Trophoblast cell (in vitro differentiated cells and primary cell): ENCODE measurements at regions not wholly inside any gene's neighbourhood (a gene's known extent, or its start where the extent isn't known, plus 50 kb on each side); places are given as distances from the start of the nearest gene placed in this dataset.

ENCODE experiments used
- DNase-seq, 2 donors: peaks; one replicate each; pipeline ENCODE4 v3.0.0-alpha.2; 2016
- H2AFZ ChIP-seq: 2 replicates; pipeline ENCODE4 v1.6.1; 2013; ENCODE audit warnings: low read length, moderate library complexity, mild to moderate bottlenecking; ENCODE audit not compliant: insufficient read depth, poor library complexity
- H2AK5ac ChIP-seq: 2 replicates; pipeline ENCODE4 v1.6.1; 2013; ENCODE audit warnings: mild to moderate bottlenecking, low read length
- H2BK120ac ChIP-seq: 2 replicates; pipeline ENCODE4 v1.6.1; 2013; ENCODE audit warnings: low read length, mild to moderate bottlenecking, moderate library complexity; ENCODE audit not compliant: insufficient read depth, poor library complexity
- H2BK12ac ChIP-seq: 2 replicates; pipeline ENCODE4 v1.6.1; 2013; ENCODE audit warnings: mild to moderate bottlenecking, low read length, moderate library complexity
- H2BK5ac ChIP-seq: 2 replicates; pipeline ENCODE4 v1.6.1; 2013; ENCODE audit warnings: low read length, low read depth, moderate library complexity, mild to moderate bottlenecking; ENCODE audit not compliant: poor library complexity
- H3K14ac ChIP-seq: 2 replicates; pipeline ENCODE4 v1.6.1; 2013; ENCODE audit warnings: mild to moderate bottlenecking, low read length
- H3K18ac ChIP-seq: 2 replicates; pipeline ENCODE4 v1.6.1; 2013; ENCODE audit warnings: mild to moderate bottlenecking, low read length
- H3K23ac ChIP-seq: 2 replicates; pipeline ENCODE4 v1.6.1; 2013; ENCODE audit warnings: low read length
- H3K27ac ChIP-seq: 2 replicates; pipeline ENCODE4 v1.5.1; 2013; ENCODE audit warnings: low read depth, mild to moderate bottlenecking, inconsistent platforms, low read length, moderate library complexity
- H3K27me3 ChIP-seq: 2 replicates; pipeline ENCODE4 v1.6.1; 2013; ENCODE audit warnings: inconsistent platforms, mild to moderate bottlenecking, low read length, moderate library complexity; ENCODE audit not compliant: insufficient read depth
- H3K36me3 ChIP-seq, 2 experiments: 1 replicate in 1 of 2; 2 replicates in 1 of 2; pipeline ENCODE4 v1.6.1; 2013; ENCODE audit warnings: low read length in 2 of 2, mild to moderate bottlenecking in 2 of 2, moderate library complexity in 1 of 2; ENCODE audit not compliant: insufficient read depth in 2 of 2, control insufficient read depth in 1 of 2
- H3K4ac ChIP-seq: 2 replicates; pipeline ENCODE4 v1.6.1; 2013; ENCODE audit warnings: low read depth, mild to moderate bottlenecking, low read length, moderate library complexity
- H3K4me1 ChIP-seq, 2 experiments: 1 replicate in 1 of 2; 2 replicates in 1 of 2; pipeline ENCODE4 v1.6.1; 2013; ENCODE audit warnings: low read length in 2 of 2, mild to moderate bottlenecking in 2 of 2, moderate library complexity in 1 of 2; ENCODE audit not compliant: insufficient read depth in 2 of 2, control insufficient read depth in 1 of 2
- H3K4me2 ChIP-seq: 2 replicates; pipeline ENCODE4 v1.6.1; 2013; ENCODE audit warnings: inconsistent platforms, mild to moderate bottlenecking, low read length, moderate library complexity
- H3K4me3 ChIP-seq: 2 replicates; pipeline ENCODE4 v1.5.1; 2013; ENCODE audit warnings: mild to moderate bottlenecking, low read depth, low read length, inconsistent platforms
- H3K79me1 ChIP-seq: one replicate; pipeline ENCODE4 v1.6.1; 2013; ENCODE audit warnings: low read length
- H3K79me2 ChIP-seq: 2 replicates; pipeline ENCODE4 v1.6.1; 2013; ENCODE audit warnings: low read length, mild to moderate bottlenecking; ENCODE audit not compliant: control insufficient read depth, insufficient read depth, poor library complexity
- H3K9ac ChIP-seq: 2 replicates; pipeline ENCODE4 v1.6.1; 2013; ENCODE audit warnings: mild to moderate bottlenecking, low read length
- H3K9me3 ChIP-seq: 2 replicates; pipeline ENCODE4 v1.6.1; 2013; ENCODE audit warnings: low read depth, mild to moderate bottlenecking, control low read depth, inconsistent platforms, low read length; ENCODE audit not compliant: insufficient read depth
- H4K12ac ChIP-seq: 2 replicates; pipeline ENCODE4 v1.6.1; 2013; ENCODE audit warnings: low read depth, mild to moderate bottlenecking, low read length, moderate library complexity
- H4K8ac ChIP-seq: 2 replicates; pipeline ENCODE4 v1.6.1; 2013; ENCODE audit warnings: low read depth, mild to moderate bottlenecking, low read length, moderate library complexity
- H4K91ac ChIP-seq: one replicate; pipeline ENCODE4 v1.6.1; 2013; ENCODE audit warnings: low read depth, mild to moderate bottlenecking, low read length, moderate library complexity
- WGBS: extraction: QIAGEN DNeasy Blood & Tissue Kit; methylation state at CpG from one replicate; pipeline ENCODE4 v1.1.7; 2013; ENCODE audit warnings: missing lambda C conversion rate; ENCODE audit not compliant: insufficient read length, insufficient coverage; ENCODE audit errors: extremely low coverage; 5-methylcytosine and 5-hydroxymethylcytosine counted together

- Histone ChIP-seq H3K4me1 (no peaks in the 10 kb centered on the region), H2AFZ (no peak overlapping the region), H4K91ac (no peak overlapping the region), H4K8ac (no peak overlapping the region), H3K18ac (no peak overlapping the region), H3K27me3 (no peaks in the 10 kb centered on the region), H3K9me3 (peaks cover 3% of the 10 kb centered on the region), H3K23ac (no peak overlapping the region), H2BK12ac (no peak overlapping the region), H3K27ac (no peak overlapping the region), H4K12ac (no peak overlapping the region), H3K4me2 (no peak overlapping the region), H3K14ac (no peak overlapping the region), H3K79me1 (no peaks in the 10 kb centered on the region), H2BK5ac (no peak overlapping the region), H3K36me3 (no peaks in the 10 kb centered on the region), H2AK5ac (no peak overlapping the region), H3K79me2 (no peaks in the 10 kb centered on the region), H2BK120ac (no peak overlapping the region), H3K9ac (no peak overlapping the region), H3K4me3 (no peak overlapping the region), H3K4ac (no peak overlapping the region)
- no CpG with 5 or more reads among the region's 5 CpGs for WGBS
- DNase-seq, result no peak
Observed at GRCh38 chr10:130340816-130341215, 204.6 kb downstream of the GLRX3 start.

DNA sequence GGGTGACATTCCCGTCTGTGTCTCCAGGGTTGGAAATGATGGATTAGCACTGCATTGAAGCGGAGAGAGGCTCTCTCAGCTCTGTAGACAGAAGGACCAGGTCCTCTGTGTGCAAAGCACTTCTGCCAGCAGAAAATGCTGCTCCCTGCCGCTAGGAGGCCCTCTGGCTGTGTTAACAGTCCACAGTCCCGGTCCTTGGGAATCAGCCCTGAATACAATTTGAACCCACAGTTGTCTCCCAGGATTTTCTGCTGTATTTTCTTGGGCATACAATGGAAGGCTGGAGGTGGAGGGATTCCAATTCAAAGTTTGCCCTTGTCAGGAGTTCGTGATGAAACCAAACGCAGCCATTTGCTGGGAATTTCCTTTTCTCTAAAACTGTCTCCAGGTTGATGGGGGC, 205.2 kb downstream of the GLRX3 start:
- H3K9me3 ChIP-seq, result peaks cover 3% of the 10 kb centered on the region
- H4K12ac ChIP-seq, result no peak overlapping the region
- H2BK12ac ChIP-seq, result no peak overlapping the region
- no peaks in the 10 kb centered on the region for H3K36me3 ChIP-seq
- DNase-seq, result peak in 1 of 2 donors; percentile 33
- H3K4me2 ChIP-seq, result no peak overlapping the region
- H3K79me1 ChIP-seq, result no peaks in the 10 kb centered on the region
- no peak overlapping the region for H3K4ac ChIP-seq
- no peak overlapping the region for H4K8ac ChIP-seq
- no peak overlapping the region for H3K14ac ChIP-seq
- no peak overlapping the region for H3K9ac ChIP-seq
- H3K18ac ChIP-seq, result no peak overlapping the region
- H2BK5ac ChIP-seq, result no peak overlapping the region
- H2AFZ ChIP-seq, result no peak overlapping the region
- no peak overlapping the region for H4K91ac ChIP-seq
- no peaks in the 10 kb centered on the region for H3K4me1 ChIP-seq
- no peak overlapping the region for H3K23ac ChIP-seq
- no peak overlapping the region for H3K27ac ChIP-seq
- H3K79me2 ChIP-seq, result no peaks in the 10 kb centered on the region
- no peak overlapping the region for H2AK5ac ChIP-seq
- no peak overlapping the region for H3K4me3 ChIP-seq
- no peaks in the 10 kb centered on the region for H3K27me3 ChIP-seq
- no peak overlapping the region for H2BK120ac ChIP-seq
- no CpG with 5 or more reads among the region's 6 CpGs for WGBS

GRCh38 chr10:130345728-130346127, 209.5 kb downstream of the GLRX3 start:
- no peak overlapping the region for H3K9ac ChIP-seq
- no peaks in the 10 kb centered on the region for H3K79me1 ChIP-seq
- no peak overlapping the region for H3K4me2 ChIP-seq
- no peak overlapping the region for H3K14ac ChIP-seq
- peaks cover 3% of the 10 kb centered on the region for H3K9me3 ChIP-seq
- H2BK120ac ChIP-seq, result no peak overlapping the region
- no peak overlapping the region for H4K91ac ChIP-seq
- H3K4me3 ChIP-seq, result no peak overlapping the region
- WGBS, result no CpG with 5 or more reads among the region's 1 CpG
- no peaks in the 10 kb centered on the region for H3K27me3 ChIP-seq
- no peaks in the 10 kb centered on the region for H3K79me2 ChIP-seq
- no peak overlapping the region for H3K18ac ChIP-seq
- H3K23ac ChIP-seq, result no peak overlapping the region
- no peak overlapping the region for H3K4ac ChIP-seq
- no peak for DNase-seq
- H3K4me1 ChIP-seq, result no peaks in the 10 kb centered on the region
- H2BK12ac ChIP-seq, result no peak overlapping the region
- no peak overlapping the region for H2BK5ac ChIP-seq
- no peak overlapping the region for H2AFZ ChIP-seq
- H4K8ac ChIP-seq, result no peak overlapping the region
- H3K27ac ChIP-seq, result no peak overlapping the region
- no peak overlapping the region for H2AK5ac ChIP-seq
- H4K12ac ChIP-seq, result no peak overlapping the region
- no peaks in the 10 kb centered on the region for H3K36me3 ChIP-seq

GRCh38 chr10:130350996-130351395, 214.8 kb downstream of the GLRX3 start:
- no peak overlapping the region for H3K4ac ChIP-seq
- no peak overlapping the region for H4K8ac ChIP-seq
- no peak overlapping the region for H4K12ac ChIP-seq
- H3K9me3 ChIP-seq, result no peaks in the 10 kb centered on the region
- H3K23ac ChIP-seq, result no peak overlapping the region
- H2BK5ac ChIP-seq, result no peak overlapping the region
- H3K4me1 ChIP-seq, result no peaks in the 10 kb centered on the region
- H3K27ac ChIP-seq, result no peak overlapping the region
- no CpG with 5 or more reads among the region's 3 CpGs for WGBS
- H2BK120ac ChIP-seq, result no peak overlapping the region
- no peak overlapping the region for H3K14ac ChIP-seq
- no peak overlapping the region for H2AK5ac ChIP-seq
- no peaks in the 10 kb centered on the region for H3K27me3 ChIP-seq
- H3K79me1 ChIP-seq, result no peaks in the 10 kb centered on the region
- H4K91ac ChIP-seq, result no peak overlapping the region
- DNase-seq, result no peak
- no peak overlapping the region for H3K9ac ChIP-seq
- no peak overlapping the region for H3K4me3 ChIP-seq
- H3K18ac ChIP-seq, result no peak overlapping the region
- H2BK12ac ChIP-seq, result no peak overlapping the region
- no peaks in the 10 kb centered on the region for H3K79me2 ChIP-seq
- H3K36me3 ChIP-seq, result no peaks in the 10 kb centered on the region
- no peak overlapping the region for H2AFZ ChIP-seq
- no peak overlapping the region for H3K4me2 ChIP-seq
